GM21723 (cell line): ENCODE measurements at regions not wholly inside any gene's neighbourhood (a gene's known extent, or its start where the extent isn't known, plus 50 kb on each side); places are given as distances from the start of the nearest gene placed in this dataset.

Experiments used
- ATAC-seq: cut with Tn5 transposase; IDR thresholded peaks from one replicate; pipeline ENCODE4 v1.9.1; 2021; ENCODE audit warnings: mild to moderate bottlenecking, moderate library complexity; ENCODE audit not compliant: unreplicated experiment

DNA sequence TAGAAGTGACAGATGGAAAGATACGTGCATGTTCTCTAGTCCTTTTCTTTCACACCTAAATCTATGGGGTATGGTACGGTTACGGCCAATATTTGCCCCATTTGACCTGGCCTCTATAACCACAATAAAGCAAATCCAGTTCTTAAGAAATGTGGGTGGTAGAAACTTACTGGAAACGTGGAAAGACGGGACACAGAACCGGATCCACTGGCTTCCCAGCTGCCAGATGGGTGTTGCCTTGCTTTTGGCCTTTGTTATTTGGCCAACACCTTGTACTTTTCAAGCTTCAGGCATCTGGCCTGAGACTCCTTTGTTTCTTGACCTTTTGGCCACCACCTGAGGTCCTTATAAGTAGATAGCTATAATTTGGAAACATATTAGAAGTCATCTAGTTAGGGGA, 635.9 kb downstream of the SLC4A3 start:
- no peak for ATAC-seq

DNA sequence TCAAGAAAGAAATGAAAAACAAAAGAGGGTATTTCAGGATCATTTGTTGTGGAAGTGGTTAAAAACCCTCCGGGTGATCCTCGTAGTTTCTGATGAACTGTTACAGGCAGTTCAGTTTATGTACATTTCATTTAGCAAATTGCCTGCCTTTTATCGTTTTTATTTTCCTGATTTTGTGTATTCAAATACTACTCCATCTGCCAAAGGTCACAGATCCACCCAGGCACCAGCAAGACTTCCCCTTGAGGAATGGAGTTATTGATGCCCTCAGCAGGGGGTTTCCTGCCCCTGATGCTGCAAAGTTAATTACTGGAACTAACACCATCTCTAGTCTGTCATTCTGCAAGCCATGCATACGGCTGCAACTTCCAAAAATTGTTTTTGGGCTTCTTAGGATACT, 641.9 kb downstream of the SLC4A3 start:
- no peak for ATAC-seq

GRCh38 chr2:220270481-220271070, 643.1 kb downstream of the SLC4A3 start:
- no peak for ATAC-seq

GRCh38 chr2:220272656-220273055, 645.2 kb downstream of the SLC4A3 start:
- no peak for ATAC-seq

GRCh38 chr2:220273082-220273481, 645.7 kb downstream of the SLC4A3 start:
- no peak for ATAC-seq

- no peak for ATAC-seq
Measured at GRCh38 chr2:220275454-220275853, 648.0 kb downstream of the SLC4A3 start.

DNA sequence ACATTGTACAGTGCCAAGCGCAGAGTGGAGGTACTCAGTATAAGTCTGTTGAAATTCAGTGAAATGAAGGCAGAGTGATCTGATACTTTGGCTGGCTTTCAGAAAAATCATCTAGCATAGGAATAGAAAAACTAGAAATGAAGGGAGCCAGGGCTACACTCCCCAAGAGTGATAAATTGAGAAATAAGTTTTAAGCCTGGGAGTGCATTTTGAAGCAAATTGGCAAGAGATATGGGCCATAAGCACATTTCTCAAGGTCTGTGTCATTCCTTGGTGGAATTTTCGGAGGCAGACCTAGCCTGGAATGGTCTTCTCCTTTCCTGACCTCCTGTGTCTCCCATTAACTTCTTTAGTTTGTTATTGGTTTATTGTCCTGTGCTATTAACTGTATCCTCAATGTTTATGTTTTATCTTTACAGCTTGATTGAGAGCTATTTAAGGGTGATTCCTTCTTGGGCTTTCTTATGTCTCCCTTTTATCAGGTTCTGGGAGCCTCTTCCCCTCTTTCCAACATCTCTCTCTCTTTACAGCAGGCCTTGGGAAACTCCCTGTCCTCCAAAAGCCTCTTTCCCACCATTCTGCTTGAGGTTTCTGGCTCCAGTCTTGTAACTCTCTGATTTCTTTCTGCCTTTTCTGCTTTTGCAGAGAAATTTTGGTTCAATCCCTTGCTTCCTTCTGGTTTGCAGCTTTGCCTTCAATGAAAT, 649.5 kb downstream of the SLC4A3 start:
- ATAC-seq, result no peak

GRCh38 chr2:220277445-220277975, 650.1 kb downstream of the SLC4A3 start:
- no peak for ATAC-seq

- ATAC-seq, result no peak
Measured at GRCh38 chr2:220278022-220278421, 650.6 kb downstream of the SLC4A3 start.

GRCh38 chr2:220279372-220279771, 651.9 kb downstream of the SLC4A3 start:
- ATAC-seq, result no peak

DNA sequence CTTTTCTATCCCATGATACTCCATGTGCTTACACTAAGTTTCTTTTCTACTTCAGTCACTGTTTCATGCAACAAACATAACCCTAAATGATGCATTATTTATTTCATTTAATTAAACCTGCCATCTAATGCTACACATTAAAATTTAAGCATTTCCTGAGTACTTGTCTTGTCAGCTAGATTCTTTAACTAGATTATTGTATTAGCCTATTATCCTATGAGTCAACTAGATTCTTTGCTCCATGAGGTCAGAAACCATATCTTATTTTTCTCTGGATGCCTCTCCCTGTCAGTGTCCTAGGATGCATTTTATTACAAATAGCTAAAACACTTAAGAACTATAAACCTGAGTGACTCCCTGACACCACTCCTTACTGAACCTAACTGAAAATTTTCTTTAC, 652.4 kb downstream of the SLC4A3 start:
- ATAC-seq, result no peak

- ATAC-seq, result no peak
Measured at GRCh38 chr2:220280736-220281135, 653.3 kb downstream of the SLC4A3 start.

DNA sequence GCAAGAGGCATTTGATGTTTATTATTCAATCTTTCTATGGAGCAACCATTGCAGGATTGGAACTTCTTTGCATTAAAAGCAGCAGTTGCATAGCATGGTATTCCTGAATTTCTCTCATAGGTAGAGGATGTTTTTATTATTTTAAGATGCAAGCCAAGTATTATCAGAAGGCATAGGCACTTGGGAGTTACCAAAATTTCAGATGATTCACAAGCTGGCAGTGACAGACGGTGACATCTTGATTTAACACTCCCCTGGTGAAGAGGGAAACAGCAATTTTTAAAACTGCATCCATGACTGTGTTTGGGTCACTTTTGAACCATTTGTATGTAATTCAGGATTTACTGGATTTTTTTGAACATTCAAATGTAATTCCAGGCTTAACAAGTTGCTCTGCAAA, 654.3 kb downstream of the SLC4A3 start:
- no peak for ATAC-seq

DNA sequence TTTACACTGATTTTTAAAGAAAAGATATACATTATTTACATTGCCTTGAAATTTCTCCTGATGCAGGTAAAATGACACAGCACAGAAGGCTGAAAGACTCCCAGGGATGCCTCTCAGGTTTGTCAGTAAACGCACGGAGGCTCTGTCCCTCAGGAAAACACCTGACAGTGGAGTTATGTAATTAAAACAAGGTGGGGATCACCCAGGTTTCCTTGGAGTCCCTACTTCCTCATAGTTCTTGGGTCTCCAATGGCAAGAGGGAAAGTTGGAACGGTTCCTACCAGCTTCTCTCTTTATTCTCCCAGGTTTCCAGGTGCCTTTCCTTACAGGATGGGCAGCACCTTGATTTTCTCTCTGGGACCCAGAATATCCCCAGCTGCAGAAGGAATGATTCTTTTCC, 654.8 kb downstream of the SLC4A3 start:
- no peak for ATAC-seq

DNA sequence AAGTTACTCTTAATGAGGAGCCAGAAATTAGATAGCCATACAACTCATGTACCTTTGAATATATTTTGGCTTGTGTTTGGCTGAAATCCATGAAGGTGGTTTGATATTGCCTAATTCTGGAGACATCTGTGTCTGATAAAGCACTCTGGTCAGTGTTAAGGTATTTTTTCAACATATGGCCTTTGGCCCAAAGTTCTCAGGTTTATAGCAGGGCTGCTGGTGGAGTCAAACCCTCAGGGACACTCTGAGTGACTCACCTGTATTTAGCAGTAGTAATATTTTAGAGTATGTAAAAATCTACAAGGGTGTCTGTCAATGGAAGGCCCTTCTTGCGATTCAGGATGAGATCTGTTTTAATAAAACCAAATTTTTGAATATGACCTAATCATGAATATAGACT, 666.5 kb downstream of the SLC4A3 start:
- no peak for ATAC-seq

GRCh38 chr2:220296174-220296573, 668.7 kb downstream of the SLC4A3 start:
- no peak for ATAC-seq

DNA sequence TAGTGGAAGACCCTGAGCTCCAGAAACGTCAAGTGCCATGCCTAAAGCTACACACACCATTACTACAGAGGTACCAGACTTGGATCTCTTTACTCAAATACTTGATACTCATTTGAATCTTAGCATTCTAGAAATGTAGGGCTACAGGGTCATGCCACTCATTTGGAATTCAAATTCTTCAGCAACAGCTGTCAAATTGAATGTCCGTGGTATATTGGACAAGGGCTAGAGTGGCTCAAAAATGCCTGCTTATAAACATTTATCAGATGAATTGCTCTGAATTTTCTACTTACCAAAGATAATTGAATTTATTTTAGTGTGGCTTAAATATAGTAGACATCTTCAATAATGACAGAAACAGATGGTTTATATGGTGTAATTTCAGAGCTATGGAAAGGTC, 669.7 kb downstream of the SLC4A3 start:
- ATAC-seq, result no peak

DNA sequence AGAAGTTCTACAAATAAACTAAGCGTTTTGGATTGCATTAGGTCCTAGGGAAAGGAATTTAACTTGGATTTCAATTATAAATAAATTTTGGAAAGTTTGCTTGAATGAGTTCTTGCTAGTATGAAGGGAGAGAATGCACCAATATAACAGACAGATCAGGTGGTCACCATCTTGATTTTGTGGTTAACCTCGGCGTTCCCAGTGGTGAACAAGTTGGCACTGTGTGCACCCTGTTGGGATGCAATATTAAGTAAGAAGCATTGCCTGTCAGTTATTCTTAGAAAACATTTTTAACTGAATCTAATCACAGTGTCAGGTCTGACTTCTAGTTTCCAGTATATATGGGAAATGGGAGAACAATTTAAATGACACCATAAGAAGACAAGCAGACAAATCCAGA, 673.4 kb downstream of the SLC4A3 start:
- no peak for ATAC-seq

GRCh38 chr2:220302756-220303155, 675.3 kb downstream of the SLC4A3 start:
- no peak for ATAC-seq

DNA sequence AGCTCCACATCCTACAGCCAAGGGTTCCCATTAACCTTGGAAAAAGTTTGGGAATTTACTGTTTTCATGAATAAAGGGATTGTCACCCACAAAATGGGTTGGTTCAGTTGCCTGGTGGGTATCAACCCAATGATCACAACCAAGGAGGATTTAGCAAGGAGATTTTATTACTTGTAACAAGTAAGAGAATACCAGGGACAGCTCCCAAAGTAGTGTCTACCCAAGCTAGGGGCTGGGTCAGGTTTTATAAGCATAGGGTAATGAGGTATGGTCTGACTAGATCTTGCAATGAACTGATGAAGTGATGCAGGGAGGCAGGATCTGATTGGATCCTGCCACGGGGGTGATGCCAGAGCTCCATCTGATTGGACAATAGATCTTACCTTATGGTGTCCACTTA, 681.8 kb downstream of the SLC4A3 start:
- no peak for ATAC-seq

DNA sequence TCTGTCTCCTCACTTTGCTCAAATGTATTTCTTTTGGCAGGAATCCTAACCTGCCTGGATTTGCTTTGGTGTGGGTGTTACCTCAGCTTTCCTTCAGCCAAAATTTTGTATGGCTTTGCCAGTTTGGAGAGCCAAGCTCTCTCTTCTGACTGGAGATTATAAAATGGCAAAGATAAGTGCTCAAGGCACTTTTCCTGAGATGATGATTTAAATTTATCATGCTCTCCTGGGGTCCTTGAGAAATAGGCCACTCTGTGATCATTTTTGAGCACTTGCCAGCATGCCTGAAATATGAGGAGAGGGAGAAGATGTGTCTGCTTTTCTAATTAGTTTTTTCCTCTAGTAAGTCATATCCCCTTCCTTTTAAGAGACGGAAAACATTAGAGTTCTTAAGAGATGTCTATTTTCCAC, 683.0 kb downstream of the SLC4A3 start:
- no peak for ATAC-seq

- no peak for ATAC-seq
Measured at GRCh38 chr2:220315098-220315823, 687.8 kb downstream of the SLC4A3 start.
